SH-SY5Y (cell line): ENCODE measurements at regions not wholly inside any gene's neighbourhood (a gene's known extent, or its start where the extent isn't known, plus 50 kb on each side); places are given as distances from the start of the nearest gene placed in this dataset.

ENCODE experiments used
- GATA2 ChIP-seq: IDR thresholded peaks from 2 replicates; pipeline ENCODE4 v1.6.1; 2011; ENCODE audit warnings: mild to moderate bottlenecking, low read depth, low read length
- GATA3 ChIP-seq: IDR thresholded peaks from 2 replicates; pipeline ENCODE4 v1.6.1; 2011; ENCODE audit warnings: low read depth, mild to moderate bottlenecking, low read length, moderate library complexity

- no peak for TF ChIP-seq GATA2
Measured at GRCh38 chr3:148191966-148192365, 505.7 kb upstream of the AGTR1 start.

- TF ChIP-seq GATA2 = no peak
- TF ChIP-seq GATA3 = no peak
Measured at GRCh38 chr3:148197061-148197460, 500.6 kb upstream of the AGTR1 start.

GRCh38 chr3:148202386-148202785 lies 495.3 kb upstream of the AGTR1 start:
- TF ChIP-seq GATA2 = no peak

GRCh38 chr3:148203297-148204010 lies 494.2 kb upstream of the AGTR1 start:
- TF ChIP-seq GATA3 (no peak), GATA2 (no peak)

- TF ChIP-seq GATA3 (no peak), GATA2 (peak; percentile 19; the same call in 1 of the 2 replicates)
Measured at GRCh38 chr3:148204131-148204530, 493.6 kb upstream of the AGTR1 start.

- no peak for TF ChIP-seq GATA2
- TF ChIP-seq GATA3 = peak; percentile 37; the same call in 1 of the 2 replicates
Measured at GRCh38 chr3:148205977-148206376, 491.7 kb upstream of the AGTR1 start.

- TF ChIP-seq GATA2 (no peak), GATA3 (no peak)
Measured at GRCh38 chr3:148206446-148206845, 491.3 kb upstream of the AGTR1 start.

GRCh38 chr3:148208975-148209374 lies 488.7 kb upstream of the AGTR1 start:
- TF ChIP-seq GATA3 (no peak), GATA2 (no peak)

- TF ChIP-seq GATA3 (no peak), GATA2 (no peak)
Measured at GRCh38 chr3:148211725-148212124, 486.0 kb upstream of the AGTR1 start.

GRCh38 chr3:148214705-148215104 lies 483.0 kb upstream of the AGTR1 start:
- TF ChIP-seq GATA2 (no peak), GATA3 (no peak)

- no peak for TF ChIP-seq GATA3
- no peak for TF ChIP-seq GATA2
Measured at GRCh38 chr3:148217317-148217716, 480.4 kb upstream of the AGTR1 start.

GRCh38 chr3:148218222-148218621 lies 479.5 kb upstream of the AGTR1 start:
- TF ChIP-seq GATA3 = no peak
- no peak for TF ChIP-seq GATA2

GRCh38 chr3:148219999-148220398 lies 477.7 kb upstream of the AGTR1 start:
- no peak for TF ChIP-seq GATA2

GRCh38 chr3:148221303-148221702 lies 476.4 kb upstream of the AGTR1 start:
- TF ChIP-seq GATA2 (no peak), GATA3 (no peak)

GRCh38 chr3:148223266-148223665 lies 474.4 kb upstream of the AGTR1 start:
- TF ChIP-seq GATA3 = no peak
- TF ChIP-seq GATA2 = no peak

- no peak for TF ChIP-seq GATA3
Measured at GRCh38 chr3:148226246-148226645, 471.5 kb upstream of the AGTR1 start.
